ENCODE measurements at regions not wholly inside any gene's neighbourhood (a gene's known extent, or its start where the extent isn't known, plus 50 kb on each side); places are given as distances from the start of the nearest gene placed in this dataset.
"Not testable (repeated sequence)": the region's sequence is repeated elsewhere in the genome, so short reads cannot be mapped to it uniquely, and the experiment has no call there.

DNA sequence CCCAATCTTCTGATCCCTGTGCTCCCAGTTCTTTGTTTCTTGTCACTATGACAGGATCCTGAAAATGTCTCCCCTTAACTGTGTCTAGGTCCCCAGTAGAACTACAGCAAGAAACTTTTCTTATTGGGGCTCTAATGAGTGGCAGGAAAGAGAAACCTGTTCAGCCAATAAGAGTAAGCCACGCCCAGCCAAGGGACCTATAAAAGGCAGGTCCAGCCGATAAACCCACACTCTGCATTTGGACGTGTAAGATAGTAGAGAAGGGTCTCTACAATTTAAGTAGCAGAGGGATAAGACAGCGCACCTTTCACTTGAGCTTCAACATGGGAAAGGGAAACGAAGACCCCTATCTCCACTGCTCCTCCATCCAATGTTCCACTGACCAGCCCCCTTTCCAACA lies 149.9 kb downstream of the LMLN start:
- H3K4me3 ChIP-seq = no peak overlapping the region
- no peaks in the 10 kb centered on the region for H3K36me3 ChIP-seq
- H3K27me3 ChIP-seq = peaks cover 12% of the 10 kb centered on the region
- H3K9me3 ChIP-seq = no peaks in the 10 kb centered on the region
- no peak for DNase-seq (ENCODE audit: low spot score in 2 of 2)
- TF ChIP-seq, protein P1, sequence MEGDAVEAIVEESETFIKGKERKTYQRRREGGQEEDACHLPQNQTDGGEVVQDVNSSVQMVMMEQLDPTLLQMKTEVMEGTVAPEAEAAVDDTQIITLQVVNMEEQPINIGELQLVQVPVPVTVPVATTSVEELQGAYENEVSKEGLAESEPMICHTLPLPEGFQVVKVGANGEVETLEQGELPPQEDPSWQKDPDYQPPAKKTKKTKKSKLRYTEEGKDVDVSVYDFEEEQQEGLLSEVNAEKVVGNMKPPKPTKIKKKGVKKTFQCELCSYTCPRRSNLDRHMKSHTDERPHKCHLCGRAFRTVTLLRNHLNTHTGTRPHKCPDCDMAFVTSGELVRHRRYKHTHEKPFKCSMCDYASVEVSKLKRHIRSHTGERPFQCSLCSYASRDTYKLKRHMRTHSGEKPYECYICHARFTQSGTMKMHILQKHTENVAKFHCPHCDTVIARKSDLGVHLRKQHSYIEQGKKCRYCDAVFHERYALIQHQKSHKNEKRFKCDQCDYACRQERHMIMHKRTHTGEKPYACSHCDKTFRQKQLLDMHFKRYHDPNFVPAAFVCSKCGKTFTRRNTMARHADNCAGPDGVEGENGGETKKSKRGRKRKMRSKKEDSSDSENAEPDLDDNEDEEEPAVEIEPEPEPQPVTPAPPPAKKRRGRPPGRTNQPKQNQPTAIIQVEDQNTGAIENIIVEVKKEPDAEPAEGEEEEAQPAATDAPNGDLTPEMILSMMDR (IDR thresholded peaks at IDR 0.05) = no peak
- intact Hi-C loops (cut with DNase I) = no loop called here
- no peaks in the 10 kb centered on the region for H3K4me1 ChIP-seq
- H3K27ac ChIP-seq = no peak overlapping the region

- Histone ChIP-seq H3K27ac (no peak overlapping the region), H3K4me3 (no peak overlapping the region), H3K9me3 (no peaks in the 10 kb centered on the region), H3K36me3 (no peaks in the 10 kb centered on the region), H3K27me3 (peaks cover 12% of the 10 kb centered on the region), H3K4me1 (no peaks in the 10 kb centered on the region)
- no peak for DNase-seq (ENCODE audit: low spot score in 2 of 2)
- TF ChIP-seq, protein P1 (IDR thresholded peaks at IDR 0.05) = no peak
- intact Hi-C loops (cut with DNase I) = no loop called here
Measured at GRCh38 chr3:198112031-198112430, 152.0 kb downstream of the LMLN start.

DNA sequence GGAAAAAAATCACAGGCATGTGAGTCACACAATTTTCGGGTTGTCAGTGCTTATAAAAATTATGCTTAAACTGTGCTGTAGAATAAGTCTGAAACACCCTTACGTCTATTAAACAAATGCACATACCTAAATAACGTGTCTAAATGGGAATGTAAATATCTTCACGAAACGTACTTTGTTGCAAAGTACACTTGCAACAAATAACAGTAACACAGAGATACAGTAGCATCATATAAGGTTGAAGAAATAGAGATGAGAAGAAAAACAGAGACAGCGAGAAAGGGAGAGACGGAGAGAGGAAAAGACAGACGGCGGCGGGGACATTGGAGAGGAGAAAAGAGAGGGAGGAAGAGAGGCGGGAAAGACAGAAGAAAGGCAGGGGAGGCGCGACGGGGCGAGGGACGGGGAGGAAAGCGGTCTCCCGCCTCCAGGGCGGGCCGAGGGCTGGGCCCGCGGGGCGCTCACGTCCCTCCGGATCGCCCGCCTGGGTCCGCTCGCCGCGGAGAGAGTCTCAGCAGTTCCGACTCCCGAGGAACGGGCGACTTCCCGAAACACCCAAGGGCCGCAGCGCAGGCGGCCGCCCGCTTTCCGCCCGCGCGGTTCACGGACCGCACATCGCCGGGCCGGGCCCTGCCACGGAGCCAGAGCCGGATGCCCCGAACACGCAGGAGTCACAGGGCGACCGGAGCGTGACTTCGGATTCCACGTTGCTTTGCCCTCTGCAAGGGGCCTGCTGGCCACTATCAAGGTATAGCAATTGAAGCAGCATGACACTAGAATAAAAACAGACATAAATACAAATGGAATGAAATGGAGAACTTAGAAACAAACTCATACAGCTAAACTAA lies 153.4 kb downstream of the LMLN start:
- Histone ChIP-seq H3K4me3 (peak overlapping the region; percentile 12 to 48), H3K27me3 (peaks cover 12% of the 10 kb centered on the region), H3K36me3 (no peaks in the 10 kb centered on the region), H3K4me1 (no peaks in the 10 kb centered on the region), H3K9me3 (no peaks in the 10 kb centered on the region), H3K27ac (no peak overlapping the region)
- TF ChIP-seq, protein P1 (IDR thresholded peaks at IDR 0.05) = no peak
- DNase-seq (ENCODE audit: low spot score in 2 of 2) = no peak
- intact Hi-C loops (cut with DNase I) = no loop called here

DNA sequence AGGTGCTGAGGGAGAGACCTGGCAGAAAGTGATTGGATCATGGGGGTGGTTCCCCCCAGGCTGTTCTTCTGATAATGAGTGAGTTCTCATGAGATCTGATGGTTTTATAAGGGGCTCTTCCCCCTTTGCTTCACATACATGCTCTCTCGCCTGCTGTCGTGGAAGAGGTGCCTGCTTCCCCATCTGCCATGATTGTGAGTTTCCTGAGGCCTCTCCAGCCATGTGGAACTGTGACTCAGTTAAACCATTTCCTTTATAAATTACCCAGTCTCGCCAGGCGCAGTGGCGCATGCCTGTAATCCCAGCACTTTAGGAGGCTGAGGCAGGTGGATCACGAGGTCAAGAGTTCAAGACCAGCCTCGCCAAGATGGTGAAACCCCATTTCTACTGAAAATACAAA lies 154.5 kb downstream of the LMLN start:
- H3K9me3 ChIP-seq = not testable (repeated sequence)

GRCh38 chr3:198122184-198122583 lies 162.2 kb downstream of the LMLN start:
- H3K9me3 ChIP-seq; intact Hi-C loops (cut with DNase I); H3K4me1 ChIP-seq; H3K4me3 ChIP-seq; H3K27me3 ChIP-seq; DNase-seq (ENCODE audit: low spot score in 2 of 2); H3K27ac ChIP-seq; H3K36me3 ChIP-seq: not testable (repeated sequence)

More for the DNA sequence above, 154.5 kb downstream of the LMLN start:
- H3K4me3 ChIP-seq; H3K27ac ChIP-seq; DNase-seq (ENCODE audit: low spot score in 2 of 2); H3K4me1 ChIP-seq; intact Hi-C loops (cut with DNase I); H3K36me3 ChIP-seq: not testable (repeated sequence)
- peaks cover 12% of the 10 kb centered on the region for H3K27me3 ChIP-seq

- H3K4me1 ChIP-seq; H3K36me3 ChIP-seq; H3K27me3 ChIP-seq; H3K4me3 ChIP-seq; H3K27ac ChIP-seq; DNase-seq (ENCODE audit: low spot score in 2 of 2); intact Hi-C loops (cut with DNase I); H3K9me3 ChIP-seq: not testable (repeated sequence)
Measured at GRCh38 chr3:198137038-198137835, 177.2 kb downstream of the LMLN start.

DNA sequence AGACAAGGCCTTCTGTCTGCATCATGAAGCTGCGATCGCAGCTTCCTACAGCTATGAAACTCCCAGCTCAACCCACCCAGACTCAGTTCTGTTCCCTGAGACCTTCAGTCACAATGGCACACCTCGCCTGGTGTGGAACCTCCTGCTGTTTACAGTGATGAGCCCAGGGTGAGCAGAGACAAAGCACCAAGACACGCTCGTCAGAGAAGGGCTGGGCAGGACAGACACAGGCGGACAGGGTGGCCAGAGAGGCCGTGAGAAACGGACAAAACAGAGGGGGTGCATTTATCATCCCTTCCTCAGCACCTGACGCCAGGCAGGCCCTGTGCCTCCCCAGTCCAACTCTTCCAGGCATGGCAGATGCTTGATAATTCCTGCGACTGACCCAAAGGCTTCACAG lies 178.2 kb downstream of the LMLN start:
- intact Hi-C loops (cut with DNase I); H3K4me1 ChIP-seq; DNase-seq (ENCODE audit: low spot score in 2 of 2); H3K9me3 ChIP-seq; H3K4me3 ChIP-seq; H3K36me3 ChIP-seq; H3K27ac ChIP-seq; H3K27me3 ChIP-seq: not testable (repeated sequence)

DNA sequence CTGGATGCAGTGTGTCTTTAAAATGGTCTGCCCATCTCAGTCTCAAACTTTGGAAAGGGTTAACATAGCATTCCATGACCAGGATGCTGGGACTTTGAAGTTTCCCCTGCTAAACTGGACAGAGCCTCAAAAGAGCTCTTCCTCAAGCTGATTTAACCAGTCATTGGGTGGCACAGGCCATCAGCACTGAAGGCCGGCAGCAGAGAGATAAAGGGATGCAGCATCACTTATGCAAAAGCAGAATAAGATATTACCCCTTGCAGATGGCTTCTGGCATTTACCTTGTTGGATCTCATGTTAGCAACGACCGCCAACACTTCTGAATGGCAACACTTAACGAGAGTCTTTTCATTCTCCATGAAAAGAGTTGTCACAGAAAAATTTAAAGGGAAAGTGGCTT lies 179.0 kb downstream of the LMLN start:
- H3K27me3 ChIP-seq; H3K9me3 ChIP-seq; H3K4me1 ChIP-seq; DNase-seq (ENCODE audit: low spot score in 2 of 2); intact Hi-C loops (cut with DNase I); H3K36me3 ChIP-seq; H3K4me3 ChIP-seq; H3K27ac ChIP-seq: not testable (repeated sequence)

DNA sequence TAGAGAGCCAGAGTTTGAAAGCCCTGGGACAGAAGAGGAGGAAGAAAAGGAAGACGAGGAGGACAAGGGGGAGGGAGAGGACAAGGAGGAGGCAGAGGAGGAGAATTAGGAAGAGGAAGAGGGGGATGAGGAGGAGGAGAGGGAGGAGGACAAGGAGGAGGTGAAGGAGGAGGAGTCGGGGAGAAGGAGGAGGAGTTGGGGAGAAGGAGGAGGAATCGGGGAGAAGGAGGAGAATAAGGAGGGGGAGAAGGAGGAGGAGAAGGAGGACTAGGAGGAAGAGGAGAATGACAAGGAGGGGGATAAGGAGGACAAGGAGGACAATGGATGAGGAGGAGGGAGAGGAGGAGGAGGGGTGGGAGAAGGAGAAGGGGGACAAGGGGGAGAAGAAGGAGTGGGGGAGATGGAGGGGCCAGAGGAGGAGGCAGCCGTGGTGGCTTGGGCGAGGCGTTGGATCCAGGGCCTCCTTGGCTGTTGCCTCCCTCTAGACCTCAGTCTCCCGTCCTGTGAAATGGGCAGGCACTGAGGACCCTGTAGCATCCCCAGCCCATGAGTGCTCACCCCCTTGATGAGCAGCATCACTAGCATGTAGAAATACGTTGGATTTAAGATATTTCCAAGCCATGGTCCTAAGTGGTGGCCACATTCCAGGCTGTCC lies 179.6 kb downstream of the LMLN start:
- H3K36me3 ChIP-seq; H3K4me1 ChIP-seq; H3K27me3 ChIP-seq; H3K4me3 ChIP-seq; H3K27ac ChIP-seq; DNase-seq (ENCODE audit: low spot score in 2 of 2); H3K9me3 ChIP-seq; intact Hi-C loops (cut with DNase I): not testable (repeated sequence)

- H3K4me3 ChIP-seq; DNase-seq (ENCODE audit: low spot score in 2 of 2); H3K36me3 ChIP-seq; H3K9me3 ChIP-seq; intact Hi-C loops (cut with DNase I); H3K27me3 ChIP-seq; H3K4me1 ChIP-seq; H3K27ac ChIP-seq: not testable (repeated sequence)
Measured at GRCh38 chr3:198143300-198144137, 183.5 kb downstream of the LMLN start.

Measured in ascending aorta (tissue), 2 donors.